Gastroesophageal sphincter (tissue), 4 donors: ENCODE measurements at regions not wholly inside any gene's neighbourhood (a gene's known extent, or its start where the extent isn't known, plus 50 kb on each side); places are given as distances from the start of the nearest gene placed in this dataset.

ENCODE experiments used
- ATAC-seq: fragments of 150-250 bp; one replicate; pipeline ENCODE4 v1.9.1; 2016; ENCODE audit warnings: mild to moderate bottlenecking, moderate library complexity
- H3K27ac ChIP-seq, 4 donors: fragments of 200-600 bp; sonication (generic) in 3 of 4; 1 replicate in 3 of 4; 2 replicates in 1 of 4; pipeline ENCODE4 v1.5.1; 2016 to 2019
- H3K27me3 ChIP-seq: fragments of 200-600 bp; sonication (generic); one replicate; pipeline ENCODE4 v1.5.1; 2019
- H3K36me3 ChIP-seq, 2 donors: fragments of 200-600 bp; sonication (generic); one replicate each; pipeline ENCODE4 v1.5.1; 2019; ENCODE audit warnings: control low read depth in 1 of 2
- H3K4me1 ChIP-seq, 3 donors: fragments of 200-600 bp; sonication (generic); 1 replicate in 2 of 3; 2 replicates in 1 of 3; pipeline ENCODE4 v1.5.1; 2016 to 2019; ENCODE audit warnings: control low read depth in 2 of 3
- H3K4me3 ChIP-seq, 2 donors: fragments of 200-600 bp; sonication (generic); one replicate each; pipeline ENCODE4 v1.5.1; 2019; ENCODE audit warnings: mild to moderate bottlenecking in 1 of 2, moderate library complexity in 1 of 2
- H3K9me3 ChIP-seq, 3 donors: fragments of 200-600 bp; sonication (generic); one replicate each; pipeline ENCODE4 v1.5.1; 2017 to 2019; ENCODE audit warnings: control low read depth in 2 of 3
- CTCF ChIP-seq, 4 experiments: fragments of 200-600 bp in 2 of 4; fragments of 450-650 bp in 2 of 4; sonication (generic) in 1 of 4; IDR thresholded peaks; one replicate each; pipeline ENCODE4 v1.5.1; 2017 to 2019; ENCODE audit warnings: antibody characterized with exemption in 4 of 4, mild to moderate bottlenecking in 2 of 4, moderate library complexity in 2 of 4
- EP300 ChIP-seq: sonication (generic); formaldehyde crosslinking; IDR thresholded peaks from one replicate; pipeline ENCODE4 v1.6.1; 2017; ENCODE audit warnings: antibody characterized with exemption, mild to moderate bottlenecking
- POLR2A ChIP-seq, 2 donors: fragments of 450-650 bp; IDR thresholded peaks; one replicate each; pipeline ENCODE4 v1.6.1; 2017; ENCODE audit warnings: antibody characterized with exemption in 2 of 2, mild to moderate bottlenecking in 2 of 2, moderate library complexity in 1 of 2
- POLR2AphosphoS5 ChIP-seq: sonication (generic); formaldehyde crosslinking; IDR thresholded peaks from one replicate; pipeline ENCODE4 v1.6.1; 2017; ENCODE audit warnings: antibody characterized with exemption
- WGBS, 2 donors: methylation state at CpG; one replicate each; pipeline ENCODE4 v1.1.5; 2018; ENCODE audit warnings: low coverage in 1 of 2; 5-methylcytosine and 5-hydroxymethylcytosine counted together

DNA sequence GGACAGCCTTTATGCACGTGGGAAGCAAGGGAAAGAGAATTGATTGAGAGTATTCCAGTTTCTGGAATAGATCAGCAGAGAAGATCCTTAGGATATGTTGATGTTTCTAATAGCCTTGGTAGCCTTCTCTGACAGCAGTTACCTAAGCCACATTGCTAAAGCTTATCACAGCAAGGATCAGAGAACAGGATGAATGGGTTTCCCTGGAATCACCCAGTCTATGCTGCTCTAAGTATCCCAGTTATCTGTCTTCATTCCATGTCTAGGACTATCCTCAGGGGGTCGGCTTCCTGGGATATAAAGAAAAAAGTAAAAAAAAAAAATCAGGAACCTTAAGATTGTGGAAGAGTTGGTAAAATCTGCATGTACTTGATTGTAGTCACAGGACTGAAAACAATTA is 352.0 kb upstream of the AKR1E2 start:
- TF ChIP-seq POLR2A (IDR thresholded peaks at IDR 0.05) (no peak), POLR2AphosphoS5 (no peak), CTCF (IDR thresholded peaks at IDR 0.05) (no peak), EP300 (no peak)
- WGBS, 2 donors = 70 to 100% methylated on average over 1 to 2 of the region's 2 CpGs
- no peak overlapping the region for H3K27ac ChIP-seq
- ATAC-seq = no peak
- no peaks in the 10 kb centered on the region for H3K9me3 ChIP-seq
- no peak overlapping the region for H3K4me3 ChIP-seq
- H3K36me3 ChIP-seq = no peaks in the 10 kb centered on the region
- H3K27me3 ChIP-seq = no peaks in the 10 kb centered on the region
- H3K4me1 ChIP-seq = no peaks in the 10 kb centered on the region

- WGBS, 2 donors = 90 to 99% methylated on average over 5 to 7 of the region's 7 CpGs
- H3K9me3 ChIP-seq = no peaks in the 10 kb centered on the region
- no peak overlapping the region for H3K4me3 ChIP-seq
- H3K36me3 ChIP-seq = no peaks in the 10 kb centered on the region
- TF ChIP-seq POLR2A (IDR thresholded peaks at IDR 0.05) (no peak), EP300 (no peak), CTCF (IDR thresholded peaks at IDR 0.05) (no peak), POLR2AphosphoS5 (no peak)
- no peaks in the 10 kb centered on the region for H3K4me1 ChIP-seq
- H3K27ac ChIP-seq = no peak overlapping the region
- ATAC-seq = no peak
- no peaks in the 10 kb centered on the region for H3K27me3 ChIP-seq
Measured at GRCh38 chr10:4472190-4472904, 353.7 kb upstream of the AKR1E2 start.

DNA sequence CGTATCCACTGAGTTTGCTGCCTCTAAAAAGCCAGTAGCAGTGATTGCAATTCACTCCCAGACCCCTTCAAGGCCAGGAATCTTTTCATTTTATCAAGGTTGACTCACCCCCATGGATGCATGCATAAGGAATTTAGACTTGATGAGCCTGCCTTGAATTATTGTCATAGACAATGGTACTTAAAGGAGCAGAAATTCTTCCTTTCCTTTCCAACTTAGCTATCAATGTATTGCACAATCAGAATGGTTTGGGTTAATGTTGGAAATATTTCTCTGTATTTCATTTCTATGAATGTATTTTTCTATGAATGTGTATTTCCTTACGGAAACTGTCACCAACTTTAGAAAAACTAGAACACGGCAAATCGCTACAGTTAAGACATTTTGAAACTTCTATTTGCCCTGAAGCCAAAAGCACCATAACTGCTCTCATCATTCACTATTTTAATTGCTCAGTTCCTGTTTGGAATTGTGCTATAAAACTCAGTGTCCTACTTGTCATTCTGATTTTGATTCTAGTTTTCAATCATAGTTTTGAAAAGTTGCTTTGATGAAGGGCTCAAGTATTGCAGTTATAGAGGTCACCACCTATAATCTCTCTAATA is 355.7 kb upstream of the AKR1E2 start:
- no peak for ATAC-seq
- WGBS, 2 donors = 87 to 92% methylated on average over 4 of the region's 4 CpGs

GRCh38 chr10:4467481-4467880 is 358.5 kb upstream of the AKR1E2 start:
- H3K4me3 ChIP-seq = no peak overlapping the region
- TF ChIP-seq POLR2A (IDR thresholded peaks at IDR 0.05) = no peak
- TF ChIP-seq EP300 = no peak
- no peak for TF ChIP-seq CTCF (IDR thresholded peaks at IDR 0.05)
- TF ChIP-seq POLR2AphosphoS5 = no peak
- H3K27ac ChIP-seq = no peak overlapping the region

More for the DNA sequence above, 355.7 kb upstream of the AKR1E2 start:
- H3K9me3 ChIP-seq = no peaks in the 10 kb centered on the region
- H3K4me3 ChIP-seq = no peak overlapping the region
- no peak overlapping the region for H3K27ac ChIP-seq
- no peaks in the 10 kb centered on the region for H3K4me1 ChIP-seq
- TF ChIP-seq EP300 = no peak
- TF ChIP-seq POLR2A (IDR thresholded peaks at IDR 0.05) = no peak
- no peak for TF ChIP-seq POLR2AphosphoS5
- TF ChIP-seq CTCF (IDR thresholded peaks at IDR 0.05) = no peak
- no peaks in the 10 kb centered on the region for H3K27me3 ChIP-seq
- no peaks in the 10 kb centered on the region for H3K36me3 ChIP-seq

DNA sequence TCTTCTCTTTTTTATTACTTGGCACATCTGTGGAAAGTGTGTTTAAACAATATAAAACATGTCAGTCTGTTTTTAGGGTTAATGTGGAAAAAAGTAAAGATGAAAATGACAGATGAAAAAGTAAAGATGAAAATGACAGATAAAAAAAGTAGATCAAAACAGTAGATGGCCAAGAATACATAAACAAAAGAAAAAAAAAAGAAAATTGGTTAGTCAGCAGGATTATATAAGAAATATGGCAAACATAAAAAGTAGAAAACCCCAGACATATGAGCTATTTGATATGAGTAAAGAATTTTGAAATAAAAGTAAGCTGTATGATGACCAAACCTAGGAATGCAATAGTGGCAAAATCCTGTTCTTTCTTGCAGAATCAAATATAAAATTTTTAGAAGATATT is 365.7 kb upstream of the AKR1E2 start:
- H3K4me1 ChIP-seq = no peaks in the 10 kb centered on the region
- H3K27me3 ChIP-seq = no peaks in the 10 kb centered on the region
- TF ChIP-seq EP300 (no peak), POLR2AphosphoS5 (no peak), POLR2A (IDR thresholded peaks at IDR 0.05) (no peak), CTCF (IDR thresholded peaks at IDR 0.05) (no peak)
- ATAC-seq = no peak
- H3K27ac ChIP-seq = no peak overlapping the region
- H3K36me3 ChIP-seq = no peaks in the 10 kb centered on the region
- H3K9me3 ChIP-seq = no peaks in the 10 kb centered on the region
- no peak overlapping the region for H3K4me3 ChIP-seq

More at GRCh38 chr10:4467481-4467880, 358.5 kb upstream of the AKR1E2 start:
- ATAC-seq = no peak
- H3K27me3 ChIP-seq = no peaks in the 10 kb centered on the region
- 47 to 60% methylated on average over 1 of the region's 1 CpG for WGBS, 2 donors
- no peaks in the 10 kb centered on the region for H3K4me1 ChIP-seq
- no peaks in the 10 kb centered on the region for H3K36me3 ChIP-seq
- H3K9me3 ChIP-seq = no peaks in the 10 kb centered on the region
